ENCODE measurements at regions not wholly inside any gene's neighbourhood (a gene's known extent, or its start where the extent isn't known, plus 50 kb on each side); places are given as distances from the start of the nearest gene placed in this dataset.

- Histone ChIP-seq H3K36me3 (ENCODE audit: insufficient read depth) (no peaks in the 10 kb centered on the region), H3K4me3 (ENCODE audit: low read depth, low read length) (no peak overlapping the region), H3K4me1 (ENCODE audit: insufficient read depth) (no peaks in the 10 kb centered on the region), H3K27ac (ENCODE audit: low read depth) (no peak overlapping the region)
- WGBS: 80% methylated on average over 2 of the region's 2 CpGs
- no peak for DNase-seq (ENCODE audit: extremely low spot score)
Observed at GRCh38 chr2:204260901-204261300, 284.4 kb upstream of the PARD3B start.

GRCh38 chr2:204261846-204262245 is 283.4 kb upstream of the PARD3B start:
- no peak overlapping the region for H3K27ac ChIP-seq (ENCODE audit: low read depth)
- 80% methylated on average over 4 of the region's 4 CpGs for WGBS
- H3K4me1 ChIP-seq (ENCODE audit: insufficient read depth): no peaks in the 10 kb centered on the region
- no peaks in the 10 kb centered on the region for H3K36me3 ChIP-seq (ENCODE audit: insufficient read depth)
- DNase-seq (ENCODE audit: extremely low spot score): no peak
- H3K4me3 ChIP-seq (ENCODE audit: low read depth, low read length): no peak overlapping the region

DNA sequence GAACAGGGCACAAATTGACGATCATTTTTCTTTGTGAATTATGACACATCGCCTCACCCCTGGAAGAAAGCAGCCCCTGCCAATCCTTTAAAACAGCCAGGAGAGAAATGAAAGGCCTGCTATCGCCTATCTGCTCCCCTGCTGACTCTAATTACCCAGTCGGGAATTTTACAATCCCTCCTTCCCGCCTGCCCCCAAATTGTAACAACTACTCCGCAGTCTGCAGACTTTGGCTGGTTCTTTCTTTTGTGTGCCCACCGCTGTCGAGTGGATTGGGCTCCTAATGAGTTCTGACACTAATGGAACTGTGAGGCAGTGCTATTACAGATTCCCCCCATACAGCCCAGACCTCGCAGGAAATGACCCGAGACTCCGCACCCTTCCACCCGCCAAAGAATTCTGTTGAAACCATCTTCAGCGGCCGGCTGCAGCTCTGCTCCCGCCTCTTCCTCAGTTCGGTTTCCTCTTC is 281.2 kb upstream of the PARD3B start:
- DNase-seq (ENCODE audit: extremely low spot score): no peak
- Histone ChIP-seq H3K4me3 (ENCODE audit: low read depth, low read length) (no peak overlapping the region), H3K27ac (ENCODE audit: low read depth) (no peak overlapping the region), H3K36me3 (ENCODE audit: insufficient read depth) (no peaks in the 10 kb centered on the region), H3K4me1 (ENCODE audit: insufficient read depth) (no peaks in the 10 kb centered on the region)
- WGBS: 84% methylated on average over 16 of the region's 16 CpGs

DNA sequence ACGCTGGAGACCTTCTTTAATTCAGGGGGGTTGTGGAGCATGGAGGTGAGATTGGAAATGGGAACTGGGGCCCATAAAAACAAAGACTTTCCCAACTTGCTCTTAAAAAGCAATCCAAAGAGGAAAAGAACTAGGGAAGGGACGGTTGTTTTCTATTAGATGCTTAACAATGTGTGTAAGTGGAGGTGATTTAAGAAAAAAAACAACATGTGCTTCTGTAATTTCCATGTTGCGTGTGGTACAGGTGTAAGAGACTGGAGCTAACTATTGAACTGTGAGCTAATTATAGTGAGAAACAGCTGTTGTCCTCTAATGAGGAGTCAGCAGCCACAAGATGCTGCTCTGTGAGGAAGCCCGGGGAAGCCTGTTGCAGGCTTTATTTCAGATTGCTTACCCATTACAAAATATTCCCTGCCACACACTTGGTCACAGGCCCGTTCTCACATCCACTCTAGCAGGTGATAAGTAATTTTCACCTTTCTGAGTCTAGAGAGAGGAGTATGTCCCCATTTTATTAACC is 280.6 kb upstream of the PARD3B start:
- DNase-seq (ENCODE audit: extremely low spot score): no peak
- WGBS: 80% methylated on average over 5 of the region's 5 CpGs

DNA sequence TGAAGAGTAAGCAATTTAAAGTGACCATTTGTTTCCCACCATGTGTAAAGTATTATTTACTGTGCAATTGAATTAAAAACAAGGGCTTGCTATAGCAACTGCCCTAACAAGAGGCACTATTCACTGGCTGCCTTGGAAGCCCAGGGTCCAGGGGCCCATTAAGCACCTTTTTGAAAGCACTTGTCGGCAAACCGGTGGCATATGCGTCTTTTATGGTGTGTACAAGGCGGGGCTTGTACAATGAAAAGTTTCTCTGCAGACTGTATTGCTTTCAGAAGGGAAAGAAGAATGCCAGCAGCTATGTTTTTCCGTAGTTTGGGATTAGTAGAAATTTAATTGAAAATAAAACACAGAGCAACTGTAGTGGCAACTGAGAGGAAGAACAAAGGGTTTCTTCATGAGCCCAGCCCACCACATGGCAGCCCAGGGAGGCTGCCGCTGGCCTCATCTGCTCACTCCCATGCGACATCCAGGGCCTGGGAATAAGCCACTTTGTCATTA is 279.5 kb upstream of the PARD3B start:
- no peak overlapping the region for H3K4me3 ChIP-seq (ENCODE audit: low read depth, low read length)
- 88% methylated on average over 7 of the region's 7 CpGs for WGBS
- DNase-seq (ENCODE audit: extremely low spot score): no peak
- H3K36me3 ChIP-seq (ENCODE audit: insufficient read depth): no peaks in the 10 kb centered on the region
- H3K4me1 ChIP-seq (ENCODE audit: insufficient read depth): no peaks in the 10 kb centered on the region
- no peak overlapping the region for H3K27ac ChIP-seq (ENCODE audit: low read depth)

More for the DNA sequence above, 280.6 kb upstream of the PARD3B start:
- H3K36me3 ChIP-seq (ENCODE audit: insufficient read depth): no peaks in the 10 kb centered on the region
- no peak overlapping the region for H3K4me3 ChIP-seq (ENCODE audit: low read depth, low read length)
- no peak overlapping the region for H3K27ac ChIP-seq (ENCODE audit: low read depth)
- no peaks in the 10 kb centered on the region for H3K4me1 ChIP-seq (ENCODE audit: insufficient read depth)

DNA sequence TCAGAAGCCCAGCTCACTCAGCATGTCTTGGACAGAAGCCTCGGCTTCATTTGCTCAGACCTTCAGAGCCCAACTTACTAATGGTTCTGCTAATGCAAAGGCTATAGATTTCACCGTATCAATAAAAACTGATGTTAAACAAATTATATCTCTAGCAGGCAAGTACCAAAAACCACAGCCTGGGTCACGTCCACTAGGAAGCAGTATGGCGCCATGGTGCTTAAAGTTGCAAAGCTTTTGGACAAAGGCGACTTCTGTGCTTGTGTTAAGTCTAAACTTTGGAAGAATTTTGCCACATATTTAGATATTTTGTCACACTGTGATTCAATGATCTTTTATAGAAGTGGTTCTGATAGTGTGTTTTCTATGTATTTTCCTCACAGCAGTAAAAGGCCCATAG is 276.8 kb upstream of the PARD3B start:
- WGBS: 92% methylated on average over 5 of the region's 5 CpGs
- no peaks in the 10 kb centered on the region for H3K4me1 ChIP-seq (ENCODE audit: insufficient read depth)
- no peak overlapping the region for H3K4me3 ChIP-seq (ENCODE audit: low read depth, low read length)
- H3K27ac ChIP-seq (ENCODE audit: low read depth): no peak overlapping the region
- H3K36me3 ChIP-seq (ENCODE audit: insufficient read depth): no peaks in the 10 kb centered on the region
- no peak for DNase-seq (ENCODE audit: extremely low spot score)

GRCh38 chr2:204268971-204269370 is 276.3 kb upstream of the PARD3B start:
- no peaks in the 10 kb centered on the region for H3K4me1 ChIP-seq (ENCODE audit: insufficient read depth)
- 90% methylated on average over 3 of the region's 3 CpGs for WGBS
- no peaks in the 10 kb centered on the region for H3K36me3 ChIP-seq (ENCODE audit: insufficient read depth)
- no peak overlapping the region for H3K4me3 ChIP-seq (ENCODE audit: low read depth, low read length)
- no peak overlapping the region for H3K27ac ChIP-seq (ENCODE audit: low read depth)
- DNase-seq (ENCODE audit: extremely low spot score): no peak

- 69% methylated on average over 3 of the region's 3 CpGs for WGBS
- no peak overlapping the region for H3K4me3 ChIP-seq (ENCODE audit: low read depth, low read length)
- DNase-seq (ENCODE audit: extremely low spot score): no peak
- no peaks in the 10 kb centered on the region for H3K36me3 ChIP-seq (ENCODE audit: insufficient read depth)
- no peaks in the 10 kb centered on the region for H3K4me1 ChIP-seq (ENCODE audit: insufficient read depth)
- no peak overlapping the region for H3K27ac ChIP-seq (ENCODE audit: low read depth)
Observed at GRCh38 chr2:204272089-204272488, 273.2 kb upstream of the PARD3B start.

- Histone ChIP-seq H3K4me3 (ENCODE audit: low read depth, low read length) (no peak overlapping the region), H3K27ac (ENCODE audit: low read depth) (no peak overlapping the region), H3K36me3 (ENCODE audit: insufficient read depth) (no peaks in the 10 kb centered on the region), H3K4me1 (ENCODE audit: insufficient read depth) (no peaks in the 10 kb centered on the region)
- whole genome bisulfite sequencing: 89% methylated on average over 2 of the region's 2 CpGs
- no peak for DNase-seq (ENCODE audit: extremely low spot score)
Observed at GRCh38 chr2:204272610-204273287, 272.5 kb upstream of the PARD3B start.

GRCh38 chr2:204274429-204274828 is 270.8 kb upstream of the PARD3B start:
- Histone ChIP-seq H3K36me3 (ENCODE audit: insufficient read depth) (no peaks in the 10 kb centered on the region), H3K27ac (ENCODE audit: low read depth) (no peak overlapping the region), H3K4me1 (ENCODE audit: insufficient read depth) (no peaks in the 10 kb centered on the region), H3K4me3 (ENCODE audit: low read depth, low read length) (no peak overlapping the region)
- WGBS: 96% methylated on average over 2 of the region's 2 CpGs
- DNase-seq (ENCODE audit: extremely low spot score): no peak

DNA sequence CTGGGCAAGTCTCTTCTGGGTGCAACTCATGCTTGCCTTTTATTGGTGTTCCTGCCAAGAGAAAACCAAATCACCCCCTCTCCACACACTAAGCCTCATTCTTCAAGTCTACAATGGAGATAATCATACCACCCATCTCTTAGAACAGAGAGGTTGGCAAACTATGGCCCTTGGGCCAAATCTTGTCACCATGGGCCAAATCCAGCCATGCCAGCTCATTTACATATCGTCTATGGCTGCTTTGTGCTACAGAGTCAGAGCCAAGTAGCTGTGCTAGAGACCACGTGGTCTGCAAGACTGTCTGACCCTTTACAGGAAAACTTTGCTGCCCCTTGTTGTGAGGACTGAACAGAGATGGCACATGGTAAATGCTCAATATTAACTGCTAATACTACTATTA is 270.3 kb upstream of the PARD3B start:
- no peaks in the 10 kb centered on the region for H3K36me3 ChIP-seq (ENCODE audit: insufficient read depth)
- no peaks in the 10 kb centered on the region for H3K4me1 ChIP-seq (ENCODE audit: insufficient read depth)
- WGBS: 92% methylated on average over 2 of the region's 2 CpGs
- no peak overlapping the region for H3K27ac ChIP-seq (ENCODE audit: low read depth)
- no peak overlapping the region for H3K4me3 ChIP-seq (ENCODE audit: low read depth, low read length)
- no peak for DNase-seq (ENCODE audit: extremely low spot score)

DNA sequence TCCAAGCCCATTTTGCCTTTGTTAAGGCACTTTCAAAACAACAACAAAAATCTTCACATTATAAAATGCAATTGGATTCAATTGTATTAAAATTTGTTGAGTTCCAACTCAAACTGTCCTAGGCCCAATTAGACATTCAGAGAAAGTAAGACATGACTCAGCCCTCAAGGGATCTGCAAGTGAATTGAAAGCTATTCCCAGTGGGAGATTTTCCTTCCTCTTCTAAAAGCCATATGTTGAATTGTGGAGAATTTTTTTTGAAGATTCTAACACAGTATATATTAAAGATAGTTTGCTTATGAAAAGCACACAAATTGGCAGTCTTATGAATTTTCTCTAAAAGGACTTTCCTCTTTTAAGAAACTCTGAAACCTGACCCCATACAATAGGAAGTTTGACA is 268.0 kb upstream of the PARD3B start:
- Histone ChIP-seq H3K4me1 (ENCODE audit: insufficient read depth) (no peaks in the 10 kb centered on the region), H3K27ac (ENCODE audit: low read depth) (no peak overlapping the region), H3K4me3 (ENCODE audit: low read depth, low read length) (no peak overlapping the region), H3K36me3 (ENCODE audit: insufficient read depth) (no peaks in the 10 kb centered on the region)
- no peak for DNase-seq (ENCODE audit: extremely low spot score)

GRCh38 chr2:204278454-204278853 is 266.8 kb upstream of the PARD3B start:
- no peak overlapping the region for H3K27ac ChIP-seq (ENCODE audit: low read depth)
- no peaks in the 10 kb centered on the region for H3K36me3 ChIP-seq (ENCODE audit: insufficient read depth)
- no peak overlapping the region for H3K4me3 ChIP-seq (ENCODE audit: low read depth, low read length)
- WGBS: 76% methylated on average over 1 of the region's 1 CpG
- DNase-seq (ENCODE audit: extremely low spot score): no peak
- no peaks in the 10 kb centered on the region for H3K4me1 ChIP-seq (ENCODE audit: insufficient read depth)

DNA sequence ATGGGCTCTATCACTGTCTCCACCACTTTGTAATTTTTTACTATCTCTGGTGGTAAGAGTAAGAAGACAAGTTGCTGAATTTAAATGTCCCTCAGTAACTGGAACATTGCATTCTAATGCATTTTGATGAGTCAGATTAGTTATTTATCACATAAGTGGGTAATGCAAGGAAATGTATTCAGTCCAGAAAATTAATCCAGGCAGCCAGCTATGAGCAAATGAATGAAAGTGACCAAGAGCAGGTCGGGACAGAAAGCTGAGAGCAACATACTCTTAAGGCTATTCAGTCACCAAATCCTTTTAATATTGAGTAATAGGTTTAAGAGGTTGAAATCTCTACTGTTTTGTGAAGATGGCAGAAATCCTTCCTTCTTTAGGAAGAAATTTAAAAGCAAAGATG is 265.5 kb upstream of the PARD3B start:
- Histone ChIP-seq H3K4me3 (ENCODE audit: low read depth, low read length) (no peak overlapping the region), H3K4me1 (ENCODE audit: insufficient read depth) (no peaks in the 10 kb centered on the region), H3K36me3 (ENCODE audit: insufficient read depth) (no peaks in the 10 kb centered on the region), H3K27ac (ENCODE audit: low read depth) (no peak overlapping the region)
- no peak for DNase-seq (ENCODE audit: extremely low spot score)
- 76% methylated on average over 1 of the region's 1 CpG for WGBS
